GM10266 (cell line): ENCODE measurements at regions not wholly inside any gene's neighbourhood (a gene's known extent, or its start where the extent isn't known, plus 50 kb on each side); places are given as distances from the start of the nearest gene placed in this dataset.

Experiments
- DNase-seq: peaks from one replicate; pipeline ENCODE4 v3.0.0; 2012; ENCODE audit errors: extremely low spot score
- TF ChIP-seq, protein P1 (sequence below): IDR thresholded peaks from 2 replicates; pipeline ENCODE4 v1.5.1; 2012; ENCODE audit warnings: mild to moderate bottlenecking, low read depth; ENCODE audit not compliant: control insufficient read depth, insufficient read depth; ENCODE audit errors: missing control alignments

- no peak for DNase-seq
- TF ChIP-seq, protein P1, sequence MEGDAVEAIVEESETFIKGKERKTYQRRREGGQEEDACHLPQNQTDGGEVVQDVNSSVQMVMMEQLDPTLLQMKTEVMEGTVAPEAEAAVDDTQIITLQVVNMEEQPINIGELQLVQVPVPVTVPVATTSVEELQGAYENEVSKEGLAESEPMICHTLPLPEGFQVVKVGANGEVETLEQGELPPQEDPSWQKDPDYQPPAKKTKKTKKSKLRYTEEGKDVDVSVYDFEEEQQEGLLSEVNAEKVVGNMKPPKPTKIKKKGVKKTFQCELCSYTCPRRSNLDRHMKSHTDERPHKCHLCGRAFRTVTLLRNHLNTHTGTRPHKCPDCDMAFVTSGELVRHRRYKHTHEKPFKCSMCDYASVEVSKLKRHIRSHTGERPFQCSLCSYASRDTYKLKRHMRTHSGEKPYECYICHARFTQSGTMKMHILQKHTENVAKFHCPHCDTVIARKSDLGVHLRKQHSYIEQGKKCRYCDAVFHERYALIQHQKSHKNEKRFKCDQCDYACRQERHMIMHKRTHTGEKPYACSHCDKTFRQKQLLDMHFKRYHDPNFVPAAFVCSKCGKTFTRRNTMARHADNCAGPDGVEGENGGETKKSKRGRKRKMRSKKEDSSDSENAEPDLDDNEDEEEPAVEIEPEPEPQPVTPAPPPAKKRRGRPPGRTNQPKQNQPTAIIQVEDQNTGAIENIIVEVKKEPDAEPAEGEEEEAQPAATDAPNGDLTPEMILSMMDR: no peak
Measured at GRCh38 chr1:82972841-82973553, 1025.9 kb downstream of the TTLL7 start.

GRCh38 chr1:82969340-82969739, 1029.6 kb downstream of the TTLL7 start:
- TF ChIP-seq, protein P1: no peak

DNA sequence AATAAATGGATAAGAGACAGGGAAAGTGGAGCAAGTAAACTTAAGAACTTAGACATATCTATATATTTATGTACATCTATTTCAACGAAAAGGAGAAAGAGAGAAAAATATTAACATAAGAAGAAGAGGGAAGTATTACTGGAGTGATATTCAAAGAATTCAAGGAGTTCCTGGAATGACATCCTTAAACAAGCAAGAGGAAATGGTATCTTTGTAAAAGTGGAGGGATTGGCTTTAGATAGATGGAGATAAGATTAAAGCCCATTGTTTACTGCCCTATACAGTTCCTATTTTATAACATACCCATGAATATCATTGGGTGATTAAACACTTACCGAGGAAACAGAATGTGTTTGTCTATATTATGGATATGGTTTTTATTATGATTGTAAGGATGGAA, 1036.3 kb downstream of the TTLL7 start:
- TF ChIP-seq, protein P1: no peak
- DNase-seq: no peak

More at GRCh38 chr1:82969340-82969739, 1029.6 kb downstream of the TTLL7 start:
- no peak for DNase-seq

- TF ChIP-seq, protein P1: no peak
Measured at GRCh38 chr1:82950606-82951200, 1048.2 kb downstream of the TTLL7 start.

DNA sequence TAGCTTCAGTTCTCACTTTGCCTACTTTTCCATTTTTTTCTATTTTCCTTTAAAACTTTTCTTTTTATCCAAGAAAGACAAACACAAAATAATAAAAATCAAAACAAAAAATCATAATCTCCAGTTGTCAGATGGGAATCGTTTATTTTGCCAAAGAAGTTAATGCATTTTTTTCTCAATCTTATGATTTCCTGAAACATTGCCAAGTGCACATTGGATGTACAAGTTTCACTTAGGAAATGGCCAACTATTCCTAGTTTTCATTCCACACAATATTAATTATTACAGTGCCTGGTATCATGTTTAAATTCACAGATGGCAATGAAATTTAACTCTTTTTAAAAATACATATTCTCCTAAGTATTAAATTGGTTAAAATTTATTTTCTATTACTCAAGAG, 1050.5 kb downstream of the TTLL7 start:
- TF ChIP-seq, protein P1: no peak
- no peak for DNase-seq

More at GRCh38 chr1:82950606-82951200, 1048.2 kb downstream of the TTLL7 start:
- no peak for DNase-seq

DNA sequence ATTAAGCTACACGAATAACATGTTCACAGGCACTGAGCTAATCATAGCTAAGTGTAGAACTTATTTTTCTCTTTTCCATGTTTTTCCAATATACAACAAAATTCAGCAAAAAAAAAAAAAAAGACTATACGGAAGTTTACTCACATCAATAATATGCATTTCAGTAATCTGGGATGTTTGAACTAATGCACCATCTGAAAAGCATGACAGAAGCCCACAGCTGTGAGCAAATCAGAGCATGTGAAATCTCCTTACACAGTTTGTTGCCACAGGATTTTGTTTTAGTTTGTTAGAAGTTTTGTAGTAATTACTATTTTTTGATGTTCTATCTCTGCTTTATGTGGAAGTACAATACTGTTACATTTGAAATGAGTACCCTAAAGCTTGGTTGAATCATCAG, 1051.7 kb downstream of the TTLL7 start:
- TF ChIP-seq, protein P1: no peak
- no peak for DNase-seq

GRCh38 chr1:82946096-82946605, 1052.8 kb downstream of the TTLL7 start:
- no peak for DNase-seq
- TF ChIP-seq, protein P1: no peak
